H1 (cell line): ENCODE measurements at regions not wholly inside any gene's neighbourhood (a gene's known extent, or its start where the extent isn't known, plus 50 kb on each side); places are given as distances from the start of the nearest gene placed in this dataset.

Experiments
- ATF2 ChIP-seq: IDR thresholded peaks from 2 replicates; pipeline ENCODE4 v1.6.1; 2012; ENCODE audit warnings: low read length, inconsistent platforms
- CBX5 ChIP-seq: fragments of 300-800, 300-1000 bp; sonication (generic); IDR thresholded peaks from 2 replicates; pipeline ENCODE4 v1.7.1; 2016; ENCODE audit warnings: antibody characterized with exemption, low read length, low read depth
- CBX8 ChIP-seq: fragments of 300-800, 300-1000 bp; sonication (generic); IDR thresholded peaks from 2 replicates; pipeline ENCODE4 v1.7.1; 2016; ENCODE audit warnings: low read depth, low read length, borderline replicate concordance
- CHD1 ChIP-seq: IDR thresholded peaks from 2 replicates; pipeline ENCODE4 v1.6.1; 2012; ENCODE audit warnings: low read depth, low read length, improper control_type of control experiment
- CHD2 ChIP-seq: IDR thresholded peaks from 2 replicates; pipeline ENCODE4 v1.6.1; 2012; ENCODE audit warnings: low read length, improper control_type of control experiment
- EP300 ChIP-seq, 2 experiments: IDR thresholded peaks; 1 replicate in 1 of 2; 2 replicates in 1 of 2; pipeline ENCODE4 v1.6.1; 2011 to 2012; ENCODE audit warnings: low read depth in 2 of 2, low read length in 2 of 2, mild to moderate bottlenecking in 2 of 2, borderline replicate concordance in 1 of 2, inconsistent platforms in 1 of 2, moderate library complexity in 1 of 2
- JUND ChIP-seq: IDR thresholded peaks from 2 replicates; pipeline ENCODE4 v1.6.1; 2011; ENCODE audit warnings: mild to moderate bottlenecking, improper control_type of control experiment, low read length
- RBBP5 ChIP-seq: IDR thresholded peaks from 2 replicates; pipeline ENCODE4 v1.7.1; 2012; ENCODE audit warnings: low read depth, mild to moderate bottlenecking, inconsistent platforms, low read length, moderate library complexity, borderline replicate concordance
- RFX5 ChIP-seq: IDR thresholded peaks from 2 replicates; pipeline ENCODE4 v1.6.1; 2011; ENCODE audit warnings: low read depth, low read length, improper control_type of control experiment, borderline replicate concordance
- RNF2 ChIP-seq: fragments of 200-900, 300-1000 bp; sonication (generic); IDR thresholded peaks from 2 replicates; pipeline ENCODE4 v1.7.1; 2016; ENCODE audit warnings: borderline replicate concordance, low read depth, mild to moderate bottlenecking, antibody characterized with exemption, low read length; ENCODE audit not compliant: poor library complexity, severe bottlenecking; ENCODE audit errors: missing control alignments
- SAP30 ChIP-seq: fragments of 300-600 bp; sonication (generic); IDR thresholded peaks from 2 replicates; pipeline ENCODE4 v1.7.1; 2012; ENCODE audit warnings: low read length, moderate library complexity, mild to moderate bottlenecking, inconsistent platforms; ENCODE audit not compliant: insufficient read depth, insufficient replicate concordance
- SIN3A ChIP-seq, 2 experiments: IDR thresholded peaks in 1 of 2; conservative IDR thresholded peaks in 1 of 2; 2 replicates each; pipeline ENCODE4 v1.6.1; 2011 to 2012; ENCODE audit warnings: low read length in 2 of 2, improper control_type of control experiment in 1 of 2, low read depth in 1 of 2, mild to moderate bottlenecking in 1 of 2
- SP1 ChIP-seq: IDR thresholded peaks from 2 replicates; pipeline ENCODE4 v1.6.1; 2011; ENCODE audit warnings: low read depth, low read length
- TAF7 ChIP-seq: optimal IDR thresholded peaks from 2 replicates; pipeline ENCODE3; 2011; ENCODE audit warnings: low read depth, mild to moderate bottlenecking, inconsistent platforms, low read length, moderate library complexity, borderline replicate concordance
- USF2 ChIP-seq: IDR thresholded peaks from 2 replicates; pipeline ENCODE4 v1.6.1; 2011; ENCODE audit warnings: low read length, improper control_type of control experiment
- ZNF274 ChIP-seq: IDR thresholded peaks from 2 replicates; pipeline ENCODE4 v1.7.0; 2012; ENCODE audit warnings: low read length, borderline replicate concordance; ENCODE audit errors: extremely low read depth
- TF ChIP-seq, protein P1 (sequence below), 3 experiments: IDR thresholded peaks; 1 replicate in 2 of 3; 2 replicates in 1 of 3; pipeline versions ENCODE4 v1.5.1 to v1.6.1; 2011; ENCODE audit warnings: low read length in 3 of 3, mild to moderate bottlenecking in 3 of 3, inconsistent platforms in 2 of 3, low read depth in 1 of 3, moderate library complexity in 1 of 3; ENCODE audit not compliant: insufficient read depth in 1 of 3; ENCODE audit errors: control extremely low read depth in 1 of 3

GRCh38 chr4:106746451-106746850 is 289.7 kb downstream of the DKK2 start (continued):
- TF ChIP-seq CHD2, result no peak
- TF ChIP-seq, protein P1, sequence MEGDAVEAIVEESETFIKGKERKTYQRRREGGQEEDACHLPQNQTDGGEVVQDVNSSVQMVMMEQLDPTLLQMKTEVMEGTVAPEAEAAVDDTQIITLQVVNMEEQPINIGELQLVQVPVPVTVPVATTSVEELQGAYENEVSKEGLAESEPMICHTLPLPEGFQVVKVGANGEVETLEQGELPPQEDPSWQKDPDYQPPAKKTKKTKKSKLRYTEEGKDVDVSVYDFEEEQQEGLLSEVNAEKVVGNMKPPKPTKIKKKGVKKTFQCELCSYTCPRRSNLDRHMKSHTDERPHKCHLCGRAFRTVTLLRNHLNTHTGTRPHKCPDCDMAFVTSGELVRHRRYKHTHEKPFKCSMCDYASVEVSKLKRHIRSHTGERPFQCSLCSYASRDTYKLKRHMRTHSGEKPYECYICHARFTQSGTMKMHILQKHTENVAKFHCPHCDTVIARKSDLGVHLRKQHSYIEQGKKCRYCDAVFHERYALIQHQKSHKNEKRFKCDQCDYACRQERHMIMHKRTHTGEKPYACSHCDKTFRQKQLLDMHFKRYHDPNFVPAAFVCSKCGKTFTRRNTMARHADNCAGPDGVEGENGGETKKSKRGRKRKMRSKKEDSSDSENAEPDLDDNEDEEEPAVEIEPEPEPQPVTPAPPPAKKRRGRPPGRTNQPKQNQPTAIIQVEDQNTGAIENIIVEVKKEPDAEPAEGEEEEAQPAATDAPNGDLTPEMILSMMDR (IDR thresholded peaks at IDR 0.05; ENCODE audit: control extremely low read depth in 1 of 3, insufficient read depth in 1 of 3, low read depth in 1 of 3, low read length in 3 of 3), result no peak
- TF ChIP-seq ATF2, result no peak
- TF ChIP-seq SIN3A (conservative IDR thresholded peaks at IDR 0.05 in 1 of 2, IDR thresholded peaks at IDR 0.05 in 1 of 2; ENCODE audit: low read depth in 1 of 2, low read length in 2 of 2), result no peak
- no peak for TF ChIP-seq ZNF274
- TF ChIP-seq RNF2, result no peak
- no peak for TF ChIP-seq RBBP5
- no peak for TF ChIP-seq RFX5
- TF ChIP-seq JUND, result no peak
- no peak for TF ChIP-seq CHD1
- TF ChIP-seq SAP30, result no peak
- TF ChIP-seq USF2, result no peak
- TF ChIP-seq TAF7, result no peak
- TF ChIP-seq CBX8, result no peak
- TF ChIP-seq EP300 (IDR thresholded peaks at IDR 0.05; ENCODE audit: borderline replicate concordance in 1 of 2, low read depth in 2 of 2, low read length in 2 of 2), result no peak
- no peak for TF ChIP-seq CBX5
- no peak for TF ChIP-seq SP1
